A673 (cell line): ENCODE measurements at regions not wholly inside any gene's neighbourhood (a gene's known extent, or its start where the extent isn't known, plus 50 kb on each side); places are given as distances from the start of the nearest gene placed in this dataset.

ENCODE experiments used
- BruUV-seq: library from RNA; stranded (reverse); fragments of 400-500 nt; replicated peaks from 2 replicates; lab custom pipeline; 2021; lab: Mats Ljungman, UMichigan
- CTCF ChIA-PET: fragments of 300-600 bp; sonication (Branson Sonifier 250); formaldehyde crosslinking; loops from one replicate; lab custom pipeline; 2022; ENCODE audit warnings: antibody characterized with exemption; lab: Charles Lee
- POLR2A ChIA-PET: fragments of 300-600 bp; sonication (Branson Sonifier 250); formaldehyde crosslinking; loops from one replicate; lab custom pipeline; 2022; ENCODE audit warnings: antibody characterized with exemption; ENCODE audit not compliant: low non-redundant PET; lab: Charles Lee
- DNase-seq: peaks from one replicate; pipeline ENCODE4 v3.0.0-alpha.2; 2015; ENCODE audit warnings: low spot score
- H3K27ac ChIP-seq: fragments of 200-600 bp; sonication (generic); 2 replicates; pipeline ENCODE4 v1.5.1; 2016; ENCODE audit warnings: mixed run types, low read depth, mild to moderate bottlenecking, mixed read lengths, antibody characterized with exemption, low read length; ENCODE audit not compliant: poor library complexity, severe bottlenecking
- H3K27me3 ChIP-seq: fragments of 200-600 bp; sonication (generic); replicated peaks from 2 replicates; pipeline ENCODE4 v1.6.1; 2017; ENCODE audit warnings: mixed run types, low read depth, mild to moderate bottlenecking, mixed read lengths, antibody characterized with exemption, low read length; ENCODE audit not compliant: insufficient read depth, poor library complexity
- H3K36me3 ChIP-seq: fragments of 200-600 bp; sonication (generic); 2 replicates; pipeline ENCODE4 v1.6.1; 2016; ENCODE audit warnings: mixed run types, mild to moderate bottlenecking, mixed read lengths, antibody characterized with exemption, low read length; ENCODE audit not compliant: insufficient read depth, poor library complexity, severe bottlenecking
- H3K4me1 ChIP-seq: fragments of 200-600 bp; sonication (generic); 2 replicates; pipeline ENCODE4 v1.6.1; 2017; ENCODE audit warnings: mixed run types, mild to moderate bottlenecking, mixed read lengths, antibody characterized with exemption, low read length; ENCODE audit not compliant: insufficient read depth, poor library complexity, severe bottlenecking
- H3K4me3 ChIP-seq: fragments of 200-600 bp; sonication (generic); 2 replicates; pipeline ENCODE4 v1.5.1; 2016; ENCODE audit warnings: low read depth, mixed run types, mild to moderate bottlenecking, mixed read lengths, low read length; ENCODE audit not compliant: poor library complexity, severe bottlenecking
- H3K9me3 ChIP-seq: fragments of 200-600 bp; sonication (generic); 2 replicates; pipeline ENCODE4 v1.6.1; 2016; ENCODE audit warnings: mixed run types, low read depth, mild to moderate bottlenecking, mixed read lengths, antibody characterized with exemption, low read length; ENCODE audit not compliant: poor library complexity, severe bottlenecking
- CTCF ChIP-seq: fragments of 300-800, 200-600 bp; sonication (generic); conservative IDR thresholded peaks from 2 replicates; pipeline ENCODE4 v1.5.1; 2017; ENCODE audit warnings: low read depth, mild to moderate bottlenecking, antibody characterized with exemption, low read length, moderate library complexity, mixed read lengths
- EZH2 ChIP-seq: fragments of 200-600 bp; sonication (generic); IDR thresholded peaks from 2 replicates; pipeline ENCODE4 v1.6.1; 2017; ENCODE audit warnings: borderline replicate concordance, low read depth, mild to moderate bottlenecking, mixed read lengths, antibody characterized with exemption, low read length; ENCODE audit not compliant: poor library complexity, severe bottlenecking
- intact Hi-C: fragments of 100-400 bp; cut with micrococcal nuclease; formaldehyde crosslinking; loops from one replicate; pipeline ENCODE4 v1.10.0; 2022; ENCODE audit not compliant: unreplicated experiment

- Histone ChIP-seq H3K27me3 (no peaks in the 10 kb centered on the region), H3K4me3 (no peak overlapping the region), H3K4me1 (no peaks in the 10 kb centered on the region), H3K9me3 (no peaks in the 10 kb centered on the region), H3K36me3 (no peaks in the 10 kb centered on the region), H3K27ac (no peak overlapping the region)
- intact Hi-C loops = no loop called here
- CTCF ChIA-PET = no interaction called here
- no peak for DNase-seq
- TF ChIP-seq EZH2 (no peak), CTCF (no peak)
- POLR2A ChIA-PET = no interaction called here
- no TSS peak for BruUV-seq
Observed at GRCh38 chr20:60302875-60303274, 344.7 kb downstream of the CDH26 start.

GRCh38 chr20:60304026-60304590 lies 345.9 kb downstream of the CDH26 start:
- POLR2A ChIA-PET = no interaction called here

GRCh38 chr20:60304931-60305330 lies 346.7 kb downstream of the CDH26 start:
- TF ChIP-seq EZH2 (no peak), CTCF (no peak)
- H3K4me1 ChIP-seq = no peaks in the 10 kb centered on the region
- no peaks in the 10 kb centered on the region for H3K27me3 ChIP-seq
- DNase-seq = no peak
- BruUV-seq = no TSS peak
- CTCF ChIA-PET = no interaction called here
- POLR2A ChIA-PET = no interaction called here
- H3K4me3 ChIP-seq = no peak overlapping the region
- no peaks in the 10 kb centered on the region for H3K36me3 ChIP-seq
- intact Hi-C loops = no loop called here
- H3K27ac ChIP-seq = no peak overlapping the region
- no peaks in the 10 kb centered on the region for H3K9me3 ChIP-seq

More at GRCh38 chr20:60304026-60304590, 345.9 kb downstream of the CDH26 start:
- Histone ChIP-seq H3K27me3 (no peaks in the 10 kb centered on the region), H3K4me3 (no peak overlapping the region), H3K4me1 (no peaks in the 10 kb centered on the region), H3K27ac (no peak overlapping the region), H3K9me3 (no peaks in the 10 kb centered on the region), H3K36me3 (no peaks in the 10 kb centered on the region)
- CTCF ChIA-PET = no interaction called here
- intact Hi-C loops = no loop called here
- BruUV-seq = no TSS peak
- no peak for DNase-seq
- no peak for TF ChIP-seq CTCF
- no peak for TF ChIP-seq EZH2
